ENCODE measurements at regions not wholly inside any gene's neighbourhood (a gene's known extent, or its start where the extent isn't known, plus 50 kb on each side); places are given as distances from the start of the nearest gene placed in this dataset.

GRCh38 chr17:53391197-53391596 lies 431.5 kb upstream of the KIF2B start:
- ATAC-seq, result no peak

GRCh38 chr17:53390575-53390974 lies 432.2 kb upstream of the KIF2B start:
- no peak for ATAC-seq
- TF ChIP-seq ESRRG (CRISPR knock-in tag; IDR thresholded peaks at IDR 0.05), result no peak

More at GRCh38 chr17:53391197-53391596, 431.5 kb upstream of the KIF2B start:
- TF ChIP-seq SNAI2 (CRISPR knock-in tag; IDR thresholded peaks at IDR 0.05) (no peak), OSR1 (CRISPR knock-in tag; IDR thresholded peaks at IDR 0.05) (no peak), ZNF565 (CRISPR knock-in tag; conservative IDR thresholded peaks at IDR 0.05; ENCODE audit: low read depth) (no peak)

GRCh38 chr17:53387745-53388144 lies 435.0 kb upstream of the KIF2B start:
- TF ChIP-seq TCF4 (CRISPR knock-in tag; IDR thresholded peaks at IDR 0.05; ENCODE audit: borderline replicate concordance) (no peak), CREB5 (CRISPR knock-in tag; IDR thresholded peaks at IDR 0.05; ENCODE audit: low read depth) (peak; percentile 78), ESRRG (CRISPR knock-in tag; IDR thresholded peaks at IDR 0.05) (peak; percentile 21; the same call in 1 of the 2 replicates), ISL1 (CRISPR knock-in tag; IDR thresholded peaks at IDR 0.05) (peak; percentile 96)
- no peak for ATAC-seq

- no peak for TF ChIP-seq CSDC2 (CRISPR knock-in tag; IDR thresholded peaks at IDR 0.05)
- TF ChIP-seq ISL1 (CRISPR knock-in tag; IDR thresholded peaks at IDR 0.05), result peak; percentile 25; the same call in 1 of the 2 replicates
- TF ChIP-seq PATZ1 (CRISPR knock-in tag; IDR thresholded peaks at IDR 0.05; ENCODE audit: borderline replicate concordance), result no peak
- TF ChIP-seq TSHZ2 (CRISPR knock-in tag; IDR thresholded peaks at IDR 0.05), result 0 out of 2 replicates have a peak, but pooled peaks have one; percentile 18
- TF ChIP-seq TCF4 (CRISPR knock-in tag; IDR thresholded peaks at IDR 0.05; ENCODE audit: borderline replicate concordance), result peak; percentile 22; the same call in 1 of the 2 replicates
- no peak for ATAC-seq
Observed at GRCh38 chr17:53353919-53354351, 468.8 kb upstream of the KIF2B start.

GRCh38 chr17:53344778-53345177 lies 477.9 kb upstream of the KIF2B start:
- no peak for ATAC-seq
- TF ChIP-seq ZNF70 (CRISPR knock-in tag; IDR thresholded peaks at IDR 0.05), result no peak
- no peak for TF ChIP-seq POU6F1 (CRISPR knock-in tag; IDR thresholded peaks at IDR 0.05; ENCODE audit: borderline replicate concordance, low read depth)

GRCh38 chr17:53336281-53336680 lies 486.4 kb upstream of the KIF2B start:
- no peak for ATAC-seq
- TF ChIP-seq CSDC2 (CRISPR knock-in tag; IDR thresholded peaks at IDR 0.05) (no peak), PATZ1 (CRISPR knock-in tag; IDR thresholded peaks at IDR 0.05; ENCODE audit: borderline replicate concordance) (no peak), TCF4 (CRISPR knock-in tag; IDR thresholded peaks at IDR 0.05; ENCODE audit: borderline replicate concordance) (no peak), RARB (CRISPR knock-in tag; IDR thresholded peaks at IDR 0.05) (no peak), OSR1 (CRISPR knock-in tag; IDR thresholded peaks at IDR 0.05) (no peak), BACH2 (CRISPR knock-in tag; IDR thresholded peaks at IDR 0.05; ENCODE audit: borderline replicate concordance) (no peak), ZFP30 (CRISPR knock-in tag; IDR thresholded peaks at IDR 0.05) (no peak), SNAI2 (CRISPR knock-in tag; IDR thresholded peaks at IDR 0.05) (no peak), CSRNP3 (CRISPR knock-in tag; IDR thresholded peaks at IDR 0.05) (no peak), ARNTL (CRISPR knock-in tag; IDR thresholded peaks at IDR 0.05; ENCODE audit: borderline replicate concordance, low read depth) (no peak), ZNF8 (CRISPR knock-in tag; IDR thresholded peaks at IDR 0.05) (no peak), ZNF565 (CRISPR knock-in tag; conservative IDR thresholded peaks at IDR 0.05; ENCODE audit: low read depth) (no peak), ZC3H10 (CRISPR knock-in tag; IDR thresholded peaks at IDR 0.05) (no peak), ZFP3 (CRISPR knock-in tag; IDR thresholded peaks at IDR 0.05) (no peak), TOX (CRISPR knock-in tag; IDR thresholded peaks at IDR 0.05; ENCODE audit: borderline replicate concordance) (no peak)

Data from SK-N-SH treated with all-trans-retinoic acid at 6 μM for 48 hours (cell line).